Loucy (cell line): ENCODE measurements at regions not wholly inside any gene's neighbourhood (a gene's known extent, or its start where the extent isn't known, plus 50 kb on each side); places are given as distances from the start of the nearest gene placed in this dataset.

Source experiments
- CTCF ChIP-seq: fragments of 200-600 bp; sonication (generic); conservative IDR thresholded peaks from 2 replicates; pipeline ENCODE4 v1.5.1; 2014; ENCODE audit warnings: mild to moderate bottlenecking, antibody characterized with exemption, low read length
- EZH2phosphoT487 ChIP-seq: fragments of 200-600 bp; IDR thresholded peaks from 2 replicates; pipeline ENCODE4 v1.6.1; 2018; ENCODE audit warnings: antibody characterized with exemption, mild to moderate bottlenecking, moderate library complexity, borderline replicate concordance

GRCh38 chr13:50168786-50169185 is 153.5 kb downstream of the KCNRG start:
- TF ChIP-seq CTCF (no peak), EZH2phosphoT487 (no peak)
